HepG2 (cell line): ENCODE measurements at regions not wholly inside any gene's neighbourhood (a gene's known extent, or its start where the extent isn't known, plus 50 kb on each side); places are given as distances from the start of the nearest gene placed in this dataset.

ENCODE experiments used
- ATAC-seq: fragments of 200-7000 bp; cut with Tn5 transposase; 3 replicates; pipeline ENCODE4 v1.9.1; 2020; ENCODE audit warnings: mild to moderate bottlenecking, moderate library complexity
- BruUV-seq: library from RNA; stranded (reverse); fragments of 400-500 nt; replicated peaks from 2 replicates; lab custom pipeline; 2021; lab: Mats Ljungman, UMichigan
- CTCF ChIA-PET: fragments of 300-600 bp; formaldehyde crosslinking; extraction: SDS; loops from one replicate; lab custom pipeline; 2021; ENCODE audit warnings: low total read pairs, inconsistent platforms, low intra/inter-chr PET ratio; lab: Yijun Ruan, JAX
- POLR2A ChIA-PET: fragments of 350-600 bp; sonication (Branson Sonifier 250); formaldehyde crosslinking; loops from one replicate; lab custom pipeline; 2020; ENCODE audit warnings: antibody characterized with exemption, inconsistent platforms; lab: Yijun Ruan, JAX
- DNase-seq: peaks from one replicate; pipeline ENCODE4 v3.0.0-alpha.2; 2015; ENCODE audit warnings: low spot score
- FAIRE-seq: peaks from 3 replicates; lab custom pipeline; 2011; peaks lifted over from hg19 to GRCh38; lab: Jason Lieb, UNC
- H2AFZ ChIP-seq: one replicate; pipeline ENCODE4 v1.6.1; 2011; ENCODE audit warnings: low read length, inconsistent platforms
- H3K27ac ChIP-seq: fragments of 300-600 bp; 3 replicates; pipeline ENCODE4 v1.8.0; 2011; ENCODE audit warnings: mixed run types, mild to moderate bottlenecking, mixed read lengths, low read length, inconsistent platforms; ENCODE audit not compliant: insufficient read depth; ENCODE audit errors: extremely low read length
- H3K27me3 ChIP-seq, 2 experiments: fragments of 200-600 bp in 1 of 2; 2 replicates in 1 of 2; 3 replicates in 1 of 2; pipeline versions ENCODE4 v1.6.0 to v1.8.0; 2011; ENCODE audit warnings: low read length in 2 of 2, mild to moderate bottlenecking in 2 of 2, moderate library complexity in 2 of 2, inconsistent platforms in 1 of 2; ENCODE audit not compliant: insufficient read depth in 2 of 2, control insufficient read depth in 1 of 2
- H3K36me3 ChIP-seq, 2 experiments: fragments of 200-600 bp in 1 of 2; replicated peaks in 1 of 2; 2 replicates in 1 of 2; 3 replicates in 1 of 2; pipeline versions ENCODE4 v1.5.1 to v1.8.0; 2011; ENCODE audit warnings: low read length in 2 of 2, inconsistent platforms in 1 of 2; ENCODE audit not compliant: insufficient read depth in 2 of 2, control insufficient read depth in 1 of 2
- H3K4me1 ChIP-seq: 2 replicates; pipeline ENCODE4 v1.5.1; 2012; ENCODE audit warnings: low read length, inconsistent platforms; ENCODE audit not compliant: insufficient read depth
- H3K4me2 ChIP-seq: 2 replicates; pipeline ENCODE4 v1.6.0; 2011; ENCODE audit warnings: low read depth, low read length, inconsistent platforms
- H3K4me3 ChIP-seq, 3 experiments: fragments of 200-600 bp in 1 of 3; sonication (generic), shearing (Covaris generic) in 1 of 3; replicated peaks in 1 of 3; 2 replicates each; pipeline ENCODE4 v1.5.1; 2011 to 2016; ENCODE audit warnings: low read length in 3 of 3, inconsistent platforms in 2 of 3, low read depth in 2 of 3, mild to moderate bottlenecking in 2 of 3, control low read depth in 1 of 3, mixed read lengths in 1 of 3; ENCODE audit not compliant: insufficient read depth in 1 of 3
- H3K79me2 ChIP-seq: one replicate; pipeline ENCODE4 v1.6.1; 2011; ENCODE audit warnings: low read length, inconsistent platforms; ENCODE audit not compliant: insufficient read depth
- H3K9ac ChIP-seq: 2 replicates; pipeline ENCODE4 v1.6.0; 2011; ENCODE audit warnings: mild to moderate bottlenecking, low read depth, low read length, inconsistent platforms; ENCODE audit not compliant: insufficient read depth
- H3K9me3 ChIP-seq: 2 replicates; pipeline ENCODE4 v1.5.1; 2012; ENCODE audit warnings: mild to moderate bottlenecking, low read length
- H4K20me1 ChIP-seq: 2 replicates; pipeline ENCODE4 v1.6.0; 2011; ENCODE audit warnings: inconsistent platforms, mild to moderate bottlenecking, low read length, moderate library complexity; ENCODE audit not compliant: insufficient read depth
- AHR ChIP-seq: IDR thresholded peaks from 2 replicates; pipeline ENCODE4 v1.6.1; 2018; ENCODE audit warnings: missing genetic modification reagents, missing compliant biosample characterization
- ARNT2 ChIP-seq: sonication (generic); formaldehyde crosslinking; IDR thresholded peaks from 2 replicates; pipeline ENCODE4 v1.8.0; 2022; ENCODE audit warnings: mild to moderate bottlenecking, low read depth, missing genetic modification reagents, moderate library complexity
- GPBP1L1 ChIP-seq: sonication (generic); formaldehyde crosslinking; IDR thresholded peaks from 2 replicates; pipeline ENCODE4 v1.5.0; 2020; ENCODE audit warnings: mild to moderate bottlenecking, missing genetic modification reagents
- POLR2A ChIP-seq, 2 experiments: IDR thresholded peaks; 2 replicates each; pipeline ENCODE4 v1.6.1; 2011; ENCODE audit warnings: low read depth in 2 of 2, low read length in 2 of 2, mild to moderate bottlenecking in 1 of 2, moderate library complexity in 1 of 2; ENCODE audit not compliant: insufficient read depth in 1 of 2
- POLR2AphosphoS2 ChIP-seq: IDR thresholded peaks from 2 replicates; pipeline ENCODE4 v1.6.1; 2011; ENCODE audit warnings: low read depth, low read length, improper control_type of control experiment
- SUZ12 ChIP-seq: fragments of 150-350 bp; IDR thresholded peaks from 2 replicates; pipeline ENCODE4 v1.6.1; 2014; ENCODE audit warnings: low read depth, low read length
- TBX2 ChIP-seq: sonication (generic); formaldehyde crosslinking; IDR thresholded peaks from 2 replicates; pipeline ENCODE4 v1.5.0; 2020; ENCODE audit warnings: missing genetic modification reagents, mild to moderate bottlenecking, borderline replicate concordance
- ZNF224 ChIP-seq: sonication (generic); formaldehyde crosslinking; IDR thresholded peaks from 2 replicates; pipeline ENCODE4 v1.5.0; 2020; ENCODE audit warnings: mild to moderate bottlenecking, missing genetic modification reagents
- ZNF260 ChIP-seq: sonication (generic); formaldehyde crosslinking; IDR thresholded peaks from 2 replicates; pipeline ENCODE4 v1.4.0; 2020; ENCODE audit warnings: missing genetic modification reagents, low read depth, mild to moderate bottlenecking, borderline replicate concordance
- ZNF883 ChIP-seq: sonication (generic); formaldehyde crosslinking; IDR thresholded peaks from 2 replicates; pipeline ENCODE4 v1.5.1; 2020; ENCODE audit warnings: mild to moderate bottlenecking, missing genetic modification reagents; ENCODE audit errors: not compliant biosample characterization
- WGBS: methylation state at CpG from one replicate; pipeline ENCODE4 v1.1.6; 2017; ENCODE audit warnings: low lambda C conversion rate; 5-methylcytosine and 5-hydroxymethylcytosine counted together
- in situ Hi-C: cut with HindIII; loops from 2 replicates; pipeline ENCODE4 v1.10.0; 2017; ENCODE audit warnings: low pct_unique_long_range_greater_than_20kb; ENCODE audit not compliant: extremely low pct_ligation_motif_present
- intact Hi-C: fragments of 100-400 bp; cut with micrococcal nuclease; formaldehyde crosslinking; loops from one replicate; pipeline ENCODE4 v1.10.0; 2022; ENCODE audit not compliant: unreplicated experiment

- CTCF ChIA-PET, result no interaction called here
- H3K4me1 ChIP-seq, result no peaks in the 10 kb centered on the region
- no peaks in the 10 kb centered on the region for H3K9me3 ChIP-seq
- FAIRE-seq (no peak), DNase-seq (no peak)
- H3K4me2 ChIP-seq, result no peak overlapping the region
- no peaks in the 10 kb centered on the region for H4K20me1 ChIP-seq
- H3K27me3 ChIP-seq, result no peaks in the 10 kb centered on the region; a peak in 1 of 5 replicates
- H3K9ac ChIP-seq, result no peak overlapping the region
- no TSS peak for BruUV-seq
- intact Hi-C loops (no loop called here), in situ Hi-C loops (no loop called here)
- H3K36me3 ChIP-seq, result no peaks in the 10 kb centered on the region
- no peak overlapping the region for H2AFZ ChIP-seq
- H3K4me3 ChIP-seq, result no peak overlapping the region
- POLR2A ChIA-PET, result no interaction called here
- no peak for TF ChIP-seq ARNT2 (CRISPR knock-in tag)
- TF ChIP-seq POLR2AphosphoS2, result no peak
- TF ChIP-seq POLR2A (IDR thresholded peaks at IDR 0.05; ENCODE audit: insufficient read depth in 1 of 2, low read depth in 2 of 2, low read length in 2 of 2), result no peak
- TF ChIP-seq ZNF260 (CRISPR knock-in tag), result no peak
- TF ChIP-seq ZNF883 (CRISPR knock-in tag), result no peak
- TF ChIP-seq SUZ12, result no peak
- no peak for TF ChIP-seq GPBP1L1 (CRISPR knock-in tag)
- no peak for TF ChIP-seq TBX2 (CRISPR knock-in tag)
- TF ChIP-seq AHR (CRISPR knock-in tag), result no peak
- no peak for TF ChIP-seq ZNF224 (CRISPR knock-in tag)
- TF ChIP-seq, all 625 proteins: peak for 0
- 2% methylated on average over 2 of the region's 2 CpGs for WGBS
- no peak for ATAC-seq
- Histone ChIP-seq H3K79me2 (no peaks in the 10 kb centered on the region), H3K27ac (no peak overlapping the region)
These were observed 607.5 kb upstream of the AGTR1 start for GRCh38 chr3:148090156-148090555.
